ENCODE measurements at regions not wholly inside any gene's neighbourhood (a gene's known extent, or its start where the extent isn't known, plus 50 kb on each side); places are given as distances from the start of the nearest gene placed in this dataset.

DNA sequence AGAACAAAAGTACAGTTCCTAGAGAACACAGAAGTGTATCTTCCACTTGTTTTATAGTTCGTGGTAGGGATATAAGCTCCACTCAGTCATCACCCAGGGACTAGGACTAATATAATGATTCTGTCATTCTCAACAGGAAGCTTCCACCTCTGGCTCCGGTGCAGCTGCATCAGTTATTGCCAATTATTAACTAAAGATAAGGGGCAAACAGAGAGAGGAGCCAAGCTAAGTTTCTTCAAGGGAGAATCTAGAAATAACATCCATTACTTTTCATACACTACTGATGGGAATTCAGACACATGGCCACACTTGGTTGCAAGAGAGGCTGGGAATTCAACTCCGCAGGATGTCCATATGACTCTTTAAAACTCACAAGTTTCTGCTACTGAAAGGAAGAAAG, 917.9 kb downstream of the OLFM4 start:
- ChIA-PET POLR2A (no interaction called here), CTCF (no interaction called here)
- no peaks in the 10 kb centered on the region for H3K4me1 ChIP-seq (ENCODE audit: control insufficient read depth, insufficient read depth, low read length)
- DNase-seq (ENCODE audit: low read depth, low spot score) (no peak), ATAC-seq (no peak)
- TF ChIP-seq REST (IDR thresholded peaks at IDR 0.05; ENCODE audit: insufficient read depth in 1 of 2, low read depth in 2 of 2, low read length in 1 of 2), result no peak
- TF ChIP-seq POLR2AphosphoS5 (IDR thresholded peaks at IDR 0.05; ENCODE audit: low read depth, low read length), result no peak
- TF ChIP-seq TCF7L2 (IDR thresholded peaks at IDR 0.05; ENCODE audit: low read depth, low read length), result no peak
- TF ChIP-seq, protein P1, sequence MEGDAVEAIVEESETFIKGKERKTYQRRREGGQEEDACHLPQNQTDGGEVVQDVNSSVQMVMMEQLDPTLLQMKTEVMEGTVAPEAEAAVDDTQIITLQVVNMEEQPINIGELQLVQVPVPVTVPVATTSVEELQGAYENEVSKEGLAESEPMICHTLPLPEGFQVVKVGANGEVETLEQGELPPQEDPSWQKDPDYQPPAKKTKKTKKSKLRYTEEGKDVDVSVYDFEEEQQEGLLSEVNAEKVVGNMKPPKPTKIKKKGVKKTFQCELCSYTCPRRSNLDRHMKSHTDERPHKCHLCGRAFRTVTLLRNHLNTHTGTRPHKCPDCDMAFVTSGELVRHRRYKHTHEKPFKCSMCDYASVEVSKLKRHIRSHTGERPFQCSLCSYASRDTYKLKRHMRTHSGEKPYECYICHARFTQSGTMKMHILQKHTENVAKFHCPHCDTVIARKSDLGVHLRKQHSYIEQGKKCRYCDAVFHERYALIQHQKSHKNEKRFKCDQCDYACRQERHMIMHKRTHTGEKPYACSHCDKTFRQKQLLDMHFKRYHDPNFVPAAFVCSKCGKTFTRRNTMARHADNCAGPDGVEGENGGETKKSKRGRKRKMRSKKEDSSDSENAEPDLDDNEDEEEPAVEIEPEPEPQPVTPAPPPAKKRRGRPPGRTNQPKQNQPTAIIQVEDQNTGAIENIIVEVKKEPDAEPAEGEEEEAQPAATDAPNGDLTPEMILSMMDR (IDR thresholded peaks at IDR 0.05), result no peak
- no peak overlapping the region for H3K4me3 ChIP-seq (ENCODE audit: low read depth in 2 of 2, low read length in 2 of 2)
- H3K9me3 ChIP-seq (ENCODE audit: control insufficient read depth, insufficient read depth, low read depth, low read length), result no peaks in the 10 kb centered on the region
- no peak overlapping the region for H3K27ac ChIP-seq (ENCODE audit: low read length)
- no TSS peak for BruUV-seq (replicated peaks)
- intact Hi-C loops (cut with micrococcal nuclease; ENCODE audit: unreplicated experiment), result no loop called here
- H3K36me3 ChIP-seq (ENCODE audit: control insufficient read depth, insufficient read depth, low read length), result no peaks in the 10 kb centered on the region
- no peaks in the 10 kb centered on the region for H3K27me3 ChIP-seq (ENCODE audit: control insufficient read depth, insufficient read depth, low read length)
- in situ Hi-C loops (cut with HindIII; ENCODE audit: low pct_unique_long_range_greater_than_20kb, low sequenced_read_pairs), result no loop called here

DNA sequence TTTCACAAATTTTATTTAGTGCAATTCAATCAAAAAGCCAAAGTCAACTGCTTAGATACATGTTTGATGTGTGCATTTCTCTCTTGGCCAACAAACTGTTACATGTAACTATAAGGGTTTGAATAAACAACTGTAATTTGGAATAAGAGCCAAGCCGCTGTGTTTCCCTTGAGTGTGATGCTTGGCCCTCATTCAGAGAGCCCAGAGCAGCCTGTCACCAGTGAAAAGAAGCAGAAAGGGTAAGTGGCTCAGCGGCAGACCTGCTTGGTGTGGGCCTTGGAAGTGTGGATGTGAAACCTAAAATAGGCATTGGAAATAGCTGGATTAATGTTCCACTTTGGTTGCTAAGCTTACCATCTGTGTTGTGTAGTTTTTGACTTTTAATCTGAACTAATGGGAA, 924.6 kb downstream of the OLFM4 start:
- Histone ChIP-seq H3K4me1 (ENCODE audit: control insufficient read depth, insufficient read depth, low read length) (no peaks in the 10 kb centered on the region), H3K27ac (ENCODE audit: low read length) (no peak overlapping the region), H3K27me3 (ENCODE audit: control insufficient read depth, insufficient read depth, low read length) (no peaks in the 10 kb centered on the region), H3K4me3 (ENCODE audit: low read depth in 2 of 2, low read length in 2 of 2) (no peak overlapping the region), H3K9me3 (ENCODE audit: control insufficient read depth, insufficient read depth, low read depth, low read length) (no peaks in the 10 kb centered on the region), H3K36me3 (ENCODE audit: control insufficient read depth, insufficient read depth, low read length) (no peaks in the 10 kb centered on the region)
- no peak for DNase-seq (ENCODE audit: low read depth, low spot score)
- CTCF ChIA-PET, result no interaction called here
- intact Hi-C loops (cut with micrococcal nuclease; ENCODE audit: unreplicated experiment), result no loop called here
- no peak for ATAC-seq
- no TSS peak for BruUV-seq (replicated peaks)
- TF ChIP-seq POLR2AphosphoS5 (IDR thresholded peaks at IDR 0.05; ENCODE audit: low read depth, low read length), result no peak
- POLR2A ChIA-PET, result no interaction called here
- in situ Hi-C loops (cut with HindIII; ENCODE audit: low pct_unique_long_range_greater_than_20kb, low sequenced_read_pairs), result no loop called here

Measured in Panc1 (cell line).